ENCODE measurements at regions not wholly inside any gene's neighbourhood (a gene's known extent, or its start where the extent isn't known, plus 50 kb on each side); places are given as distances from the start of the nearest gene placed in this dataset.

DNA sequence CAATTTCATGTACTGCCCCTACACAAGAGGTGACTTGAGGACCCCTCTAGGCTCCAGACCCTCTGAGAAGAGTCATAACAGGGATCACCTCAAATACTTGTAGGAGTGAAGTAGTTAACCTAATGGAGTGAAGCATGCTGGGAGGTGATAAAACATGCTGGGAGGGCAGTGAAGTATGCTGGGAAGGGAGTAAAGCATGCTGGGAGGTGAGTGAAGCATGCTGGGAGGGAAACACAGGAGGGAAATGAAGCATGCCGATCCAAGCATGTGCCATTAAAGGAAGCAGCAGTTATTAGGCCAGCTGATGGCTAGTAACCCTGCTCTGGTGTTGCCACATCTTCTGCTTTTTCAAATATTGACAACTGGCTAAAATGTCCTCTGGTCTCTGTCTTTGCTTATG, 70.7 kb upstream of the TRHDE start:
- WGBS, 3 donors: 85 to 91% (median 89%) methylated on average over 1 of the region's 1 CpG
- Histone ChIP-seq H3K27me3 (no peaks in the 10 kb centered on the region), H3K36me3 (no peaks in the 10 kb centered on the region), H3K4me3 (no peak overlapping the region), H3K4me1 (ENCODE audit: insufficient read depth) (no peaks in the 10 kb centered on the region), H3K27ac (no peak overlapping the region), H3K9me3 (no peaks in the 10 kb centered on the region)
- DNase-seq: no peak
- intact Hi-C loops (cut with DNase I): no loop called here
- TF ChIP-seq CTCF (IDR thresholded peaks at IDR 0.05) (no peak), POLR2A (IDR thresholded peaks at IDR 0.05) (no peak), EP300 (IDR thresholded peaks at IDR 0.05) (no peak)

DNA sequence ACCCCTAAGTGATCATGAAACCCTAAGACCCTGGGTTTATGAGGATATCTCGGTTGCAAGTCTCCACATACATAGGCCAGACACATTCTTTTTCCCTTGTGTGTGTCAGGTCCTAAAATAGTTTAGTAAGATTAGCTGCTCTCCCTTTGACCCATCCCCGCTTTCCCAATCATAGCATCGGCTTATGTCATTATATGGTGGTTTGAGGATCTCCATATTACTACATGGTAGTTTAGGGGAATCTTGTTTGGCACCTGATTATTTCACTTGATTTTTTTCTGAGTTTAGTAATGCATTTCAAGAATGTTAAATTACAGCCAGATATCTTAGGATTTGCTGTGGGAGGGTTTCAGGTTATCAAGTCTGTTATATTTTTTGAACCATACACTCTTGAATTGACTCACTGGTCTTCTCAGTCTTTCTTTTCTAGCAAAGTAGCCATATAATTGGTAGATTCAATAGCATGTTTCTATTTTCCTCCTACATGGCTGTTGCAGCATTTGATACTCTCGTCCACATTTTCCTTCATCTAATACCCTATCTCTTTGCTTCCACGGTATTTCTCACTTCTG, 68.3 kb upstream of the TRHDE start:
- H3K27me3 ChIP-seq: no peaks in the 10 kb centered on the region
- H3K36me3 ChIP-seq: no peaks in the 10 kb centered on the region
- no peak for DNase-seq
- intact Hi-C loops (cut with DNase I): no loop called here
- no peaks in the 10 kb centered on the region for H3K4me1 ChIP-seq (ENCODE audit: insufficient read depth)
- TF ChIP-seq POLR2A (IDR thresholded peaks at IDR 0.05): no peak
- TF ChIP-seq EP300 (IDR thresholded peaks at IDR 0.05): no peak
- no peak for TF ChIP-seq CTCF (IDR thresholded peaks at IDR 0.05)
- H3K27ac ChIP-seq: no peak overlapping the region
- H3K4me3 ChIP-seq: no peak overlapping the region
- no peaks in the 10 kb centered on the region for H3K9me3 ChIP-seq
- 88 to 91% (median 91%) methylated on average over 5 of the region's 5 CpGs for WGBS, 3 donors

- no peaks in the 10 kb centered on the region for H3K9me3 ChIP-seq
- TF ChIP-seq POLR2A (IDR thresholded peaks at IDR 0.05): no peak
- no peak for TF ChIP-seq CTCF (IDR thresholded peaks at IDR 0.05)
- no peak for TF ChIP-seq EP300 (IDR thresholded peaks at IDR 0.05)
- no peak overlapping the region for H3K27ac ChIP-seq
- no peak for DNase-seq
- no peaks in the 10 kb centered on the region for H3K27me3 ChIP-seq
- intact Hi-C loops (cut with DNase I): no loop called here
- no peaks in the 10 kb centered on the region for H3K4me1 ChIP-seq (ENCODE audit: insufficient read depth)
- H3K4me3 ChIP-seq: no peak overlapping the region
- no peaks in the 10 kb centered on the region for H3K36me3 ChIP-seq
Observed at GRCh38 chr12:72207079-72207478, 65.1 kb upstream of the TRHDE start.

GRCh38 chr12:72207486-72208409, 64.4 kb upstream of the TRHDE start:
- TF ChIP-seq POLR2A (IDR thresholded peaks at IDR 0.05) (no peak), CTCF (IDR thresholded peaks at IDR 0.05) (no peak), EP300 (IDR thresholded peaks at IDR 0.05) (no peak)
- no peaks in the 10 kb centered on the region for H3K36me3 ChIP-seq
- intact Hi-C loops (cut with DNase I): no loop called here
- WGBS, 3 donors: 90 to 95% (median 93%) methylated on average over 7 of the region's 7 CpGs
- no peak overlapping the region for H3K4me3 ChIP-seq
- no peaks in the 10 kb centered on the region for H3K27me3 ChIP-seq
- H3K4me1 ChIP-seq (ENCODE audit: insufficient read depth): no peaks in the 10 kb centered on the region
- no peak overlapping the region for H3K27ac ChIP-seq
- no peaks in the 10 kb centered on the region for H3K9me3 ChIP-seq
- no peak for DNase-seq
